Neural cell (in vitro differentiated cells): ENCODE measurements at regions not wholly inside any gene's neighbourhood (a gene's known extent, or its start where the extent isn't known, plus 50 kb on each side); places are given as distances from the start of the nearest gene placed in this dataset.

Experiments used
- H2AFZ ChIP-seq: fragments of 200-600, 300-800 bp; sonication (generic), shearing (Covaris generic); 2 replicates; pipeline ENCODE4 v1.6.0; 2014; ENCODE audit warnings: low read depth, mild to moderate bottlenecking, antibody characterized with exemption, low read length, moderate library complexity
- H3F3A ChIP-seq: fragments of 200-600 bp; shearing (Covaris generic); 2 replicates; pipeline ENCODE4 v1.6.1; 2016; ENCODE audit warnings: mild to moderate bottlenecking, moderate library complexity, mixed read lengths, antibody characterized with exemption, low read length; ENCODE audit not compliant: insufficient read depth, poor library complexity, severe bottlenecking
- H3K27ac ChIP-seq: fragments of 200-600, 300-800 bp; sonication (generic), shearing (Covaris generic); 2 replicates; pipeline ENCODE4 v1.5.1; 2014; ENCODE audit warnings: mild to moderate bottlenecking, low read length, moderate library complexity
- H3K27me3 ChIP-seq: fragments of 300-800, 200-600 bp; sonication (generic), shearing (Covaris generic); 2 replicates; pipeline ENCODE4 v1.6.0; 2014; ENCODE audit warnings: mild to moderate bottlenecking, low read depth, low read length, moderate library complexity; ENCODE audit not compliant: insufficient read depth
- H3K36me3 ChIP-seq: fragments of 300-800, 200-600 bp; sonication (generic), shearing (Covaris generic); 2 replicates; pipeline ENCODE4 v1.5.1; 2014; ENCODE audit warnings: mild to moderate bottlenecking, antibody characterized with exemption, low read length, moderate library complexity; ENCODE audit not compliant: insufficient read depth
- H3K4me2 ChIP-seq: fragments of 300-800, 200-600 bp; sonication (generic), shearing (Covaris generic); 2 replicates; pipeline ENCODE4 v1.6.0; 2014; ENCODE audit warnings: mild to moderate bottlenecking, low read length
- H3K4me3 ChIP-seq: fragments of 300-800, 200-600 bp; sonication (generic), shearing (Covaris generic); 2 replicates; pipeline ENCODE4 v1.5.1; 2014; ENCODE audit warnings: mild to moderate bottlenecking, low read length, moderate library complexity
- H3K79me2 ChIP-seq: fragments of 200-600 bp; shearing (Covaris generic); replicated peaks from 2 replicates; pipeline ENCODE4 v1.6.0; 2014; ENCODE audit warnings: mild to moderate bottlenecking, low read length, moderate library complexity; ENCODE audit not compliant: insufficient read depth
- H3K9ac ChIP-seq: fragments of 300-800, 200-600 bp; sonication (generic), shearing (Covaris generic); 2 replicates; pipeline ENCODE4 v1.6.1; 2016; ENCODE audit warnings: mild to moderate bottlenecking, low read length, mixed read lengths
- H3K9me2 ChIP-seq: fragments of 200-600 bp; shearing (Covaris generic); 2 replicates; pipeline ENCODE4 v1.6.1; 2016; ENCODE audit warnings: mild to moderate bottlenecking, low read length, mixed read lengths; ENCODE audit not compliant: insufficient read depth
- H3K9me3 ChIP-seq: fragments of 200-600, 300-800 bp; sonication (generic), shearing (Covaris generic); 2 replicates; pipeline ENCODE4 v1.6.1; 2016; ENCODE audit warnings: mild to moderate bottlenecking, mixed run types, low read length, moderate library complexity, mixed read lengths
- H4K20me1 ChIP-seq: fragments of 200-600 bp; shearing (Covaris generic); 2 replicates; pipeline ENCODE4 v1.6.1; 2016; ENCODE audit warnings: mild to moderate bottlenecking, mixed run types; ENCODE audit not compliant: insufficient read depth
- CTCF ChIP-seq: fragments of 450-650 bp; IDR thresholded peaks from 2 replicates; pipeline ENCODE4 v1.5.1; 2014; ENCODE audit warnings: antibody characterized with exemption, mild to moderate bottlenecking, moderate library complexity; ENCODE audit not compliant: poor library complexity, severe bottlenecking
- EP300 ChIP-seq: fragments of 450-650 bp; conservative IDR thresholded peaks from 2 replicates; pipeline ENCODE4 v1.6.1; 2014; ENCODE audit warnings: antibody characterized with exemption, mild to moderate bottlenecking, moderate library complexity; ENCODE audit not compliant: poor library complexity, severe bottlenecking
- EZH2 ChIP-seq: fragments of 200-600, 300-800 bp; shearing (Covaris generic), sonication (generic); IDR thresholded peaks from 2 replicates; pipeline ENCODE4 v1.6.1; 2014; ENCODE audit warnings: antibody characterized with exemption, low read length, borderline replicate concordance, mild to moderate bottlenecking; ENCODE audit not compliant: insufficient read depth, poor library complexity, severe bottlenecking
- MXI1 ChIP-seq: fragments of 450-650 bp; conservative IDR thresholded peaks from 2 replicates; pipeline ENCODE4 v1.6.1; 2014; ENCODE audit warnings: antibody characterized with exemption, mild to moderate bottlenecking; ENCODE audit not compliant: poor library complexity, severe bottlenecking
- POLR2AphosphoS5 ChIP-seq: IDR thresholded peaks from 2 replicates; pipeline ENCODE4 v1.6.1; 2012
- RAD21 ChIP-seq: fragments of 450-650 bp; conservative IDR thresholded peaks from 2 replicates; pipeline ENCODE4 v1.6.1; 2014; ENCODE audit warnings: antibody characterized with exemption, mild to moderate bottlenecking, moderate library complexity
- REST ChIP-seq: IDR thresholded peaks from 2 replicates; pipeline ENCODE4 v1.6.1; 2012; ENCODE audit warnings: borderline replicate concordance
- SMC3 ChIP-seq: fragments of 450-650 bp; conservative IDR thresholded peaks from 2 replicates; pipeline ENCODE4 v1.6.1; 2014; ENCODE audit warnings: antibody characterized with exemption, mild to moderate bottlenecking, moderate library complexity; ENCODE audit not compliant: poor library complexity
- TAF1 ChIP-seq: IDR thresholded peaks from 2 replicates; pipeline ENCODE4 v1.6.1; 2012; ENCODE audit warnings: low read depth

- no peaks in the 10 kb centered on the region for H3K79me2 ChIP-seq
- H4K20me1 ChIP-seq, result no peaks in the 10 kb centered on the region
- H3K9me2 ChIP-seq, result no peaks in the 10 kb centered on the region
- no peak overlapping the region for H3K4me2 ChIP-seq
- no peaks in the 10 kb centered on the region for H3K9me3 ChIP-seq
- H3K9ac ChIP-seq, result no peak overlapping the region
- no peak overlapping the region for H3K27ac ChIP-seq
- no peaks in the 10 kb centered on the region for H3K36me3 ChIP-seq
- H2AFZ ChIP-seq, result no peak overlapping the region
- H3F3A ChIP-seq, result no peaks in the 10 kb centered on the region
- TF ChIP-seq EZH2, result no peak
- TF ChIP-seq RAD21, result no peak
- no peak for TF ChIP-seq CTCF
- TF ChIP-seq EP300, result no peak
- TF ChIP-seq SMC3, result no peak
- no peak for TF ChIP-seq MXI1
- no peak for TF ChIP-seq POLR2AphosphoS5
- no peak for TF ChIP-seq REST
- TF ChIP-seq TAF1, result no peak
- no peak overlapping the region for H3K4me3 ChIP-seq
- no peaks in the 10 kb centered on the region for H3K27me3 ChIP-seq
Observed at GRCh38 chr5:110362261-110362660, 364.2 kb downstream of the TMEM232 start.

- Histone ChIP-seq H3K36me3 (no peaks in the 10 kb centered on the region), H2AFZ (no peak overlapping the region), H3K4me3 (no peak overlapping the region), H3K9me3 (no peaks in the 10 kb centered on the region), H3K4me2 (no peak overlapping the region), H3K9me2 (no peaks in the 10 kb centered on the region), H4K20me1 (no peaks in the 10 kb centered on the region), H3F3A (no peaks in the 10 kb centered on the region), H3K79me2 (no peaks in the 10 kb centered on the region), H3K9ac (no peak overlapping the region), H3K27me3 (no peaks in the 10 kb centered on the region), H3K27ac (no peak overlapping the region)
- no peak for TF ChIP-seq RAD21
- no peak for TF ChIP-seq REST
- TF ChIP-seq MXI1, result no peak
- TF ChIP-seq SMC3, result no peak
- no peak for TF ChIP-seq POLR2AphosphoS5
- TF ChIP-seq EP300, result no peak
- TF ChIP-seq CTCF, result no peak
- TF ChIP-seq TAF1, result no peak
- no peak for TF ChIP-seq EZH2
Observed at GRCh38 chr5:110366716-110367115, 359.8 kb downstream of the TMEM232 start.
